ENCODE measurements at regions not wholly inside any gene's neighbourhood (a gene's known extent, or its start where the extent isn't known, plus 50 kb on each side); places are given as distances from the start of the nearest gene placed in this dataset.

- Histone ChIP-seq H3K36me3 (ENCODE audit: control insufficient read depth in 2 of 2, extremely low read depth in 1 of 2, insufficient read depth in 2 of 2, low read length in 2 of 2) (no peaks in the 10 kb centered on the region), H3K9me1 (ENCODE audit: control insufficient read depth, extremely low read depth, insufficient read depth, low read length) (no peaks in the 10 kb centered on the region), H4K20me1 (ENCODE audit: control insufficient read depth, extremely low read depth, insufficient read depth, low read length) (no peaks in the 10 kb centered on the region), H3K9me3 (ENCODE audit: control insufficient read depth, low read depth, low read length) (no peaks in the 10 kb centered on the region), H3K27me3 (ENCODE audit: control insufficient read depth, extremely low read depth, insufficient read depth, low read length) (no peaks in the 10 kb centered on the region), H3K4me1 (ENCODE audit: control insufficient read depth, extremely low read depth, insufficient read depth, low read length) (no peaks in the 10 kb centered on the region), H3K27ac (ENCODE audit: control insufficient read depth, insufficient read depth, low read length) (no peak overlapping the region), H3K9ac (ENCODE audit: control insufficient read depth, extremely low read depth, insufficient read depth, low read length) (no peak overlapping the region), H3K79me2 (ENCODE audit: control insufficient read depth, insufficient read depth, low read length) (no peaks in the 10 kb centered on the region), H3K4me3 (ENCODE audit: control insufficient read depth in 2 of 3, extremely low read depth in 1 of 3, insufficient read depth in 2 of 3, low read depth in 1 of 3, low read length in 3 of 3) (no peak overlapping the region), H3K4me2 (ENCODE audit: control insufficient read depth, extremely low read depth, insufficient read depth, low read depth, low read length) (no peak overlapping the region), H2AFZ (ENCODE audit: control insufficient read depth, low read length) (no peak overlapping the region)
- TF ChIP-seq CTCF (optimal IDR thresholded peaks at IDR 0.05 in 1 of 3, IDR thresholded peaks at IDR 0.05 in 1 of 3, conservative IDR thresholded peaks at IDR 0.05 in 1 of 3; ENCODE audit: extremely low read depth in 1 of 3, insufficient read depth in 2 of 3, low read length in 3 of 3) = no peak
- no peak for TF ChIP-seq EZH2 (IDR thresholded peaks at IDR 0.05; ENCODE audit: low read length)
- dilution Hi-C loops (cut with MboI; ENCODE audit: extremely low pct_ligation_motif_present, low sequenced_read_pairs) = no loop called here
- peak; percentile 26 for FAIRE-seq
- no peak for DNase-seq (ENCODE audit: low read depth, low spot score)
These were observed 490.7 kb downstream of the NUP35 start for GRCh38 chr2:183614799-183615435.

- dilution Hi-C loops (cut with MboI; ENCODE audit: extremely low pct_ligation_motif_present, low sequenced_read_pairs) = no loop called here
These were observed 499.0 kb downstream of the NUP35 start for GRCh38 chr2:183623227-183623626.

More at GRCh38 chr2:183623227-183623626, 499.0 kb downstream of the NUP35 start:
- no peak overlapping the region for H3K9ac ChIP-seq (ENCODE audit: control insufficient read depth, extremely low read depth, insufficient read depth, low read length)
- H4K20me1 ChIP-seq (ENCODE audit: control insufficient read depth, extremely low read depth, insufficient read depth, low read length) = no peaks in the 10 kb centered on the region
- no peaks in the 10 kb centered on the region for H3K9me1 ChIP-seq (ENCODE audit: control insufficient read depth, extremely low read depth, insufficient read depth, low read length)
- H3K27ac ChIP-seq (ENCODE audit: control insufficient read depth, insufficient read depth, low read length) = no peak overlapping the region
- H3K27me3 ChIP-seq (ENCODE audit: control insufficient read depth, extremely low read depth, insufficient read depth, low read length) = no peaks in the 10 kb centered on the region
- no peak overlapping the region for H3K4me3 ChIP-seq (ENCODE audit: control insufficient read depth in 2 of 3, extremely low read depth in 1 of 3, insufficient read depth in 2 of 3, low read depth in 1 of 3, low read length in 3 of 3)
- no peak for FAIRE-seq
- TF ChIP-seq CTCF (optimal IDR thresholded peaks at IDR 0.05 in 1 of 3, IDR thresholded peaks at IDR 0.05 in 1 of 3, conservative IDR thresholded peaks at IDR 0.05 in 1 of 3; ENCODE audit: extremely low read depth in 1 of 3, insufficient read depth in 2 of 3, low read length in 3 of 3) (no peak), EZH2 (IDR thresholded peaks at IDR 0.05; ENCODE audit: low read length) (no peak)
- H3K4me2 ChIP-seq (ENCODE audit: control insufficient read depth, extremely low read depth, insufficient read depth, low read depth, low read length) = no peak overlapping the region
- H3K9me3 ChIP-seq (ENCODE audit: control insufficient read depth, low read depth, low read length) = no peaks in the 10 kb centered on the region
- no peak for DNase-seq (ENCODE audit: low read depth, low spot score)
- H2AFZ ChIP-seq (ENCODE audit: control insufficient read depth, low read length) = no peak overlapping the region
- no peaks in the 10 kb centered on the region for H3K36me3 ChIP-seq (ENCODE audit: control insufficient read depth in 2 of 2, extremely low read depth in 1 of 2, insufficient read depth in 2 of 2, low read length in 2 of 2)
- H3K4me1 ChIP-seq (ENCODE audit: control insufficient read depth, extremely low read depth, insufficient read depth, low read length) = no peaks in the 10 kb centered on the region
- H3K79me2 ChIP-seq (ENCODE audit: control insufficient read depth, insufficient read depth, low read length) = no peaks in the 10 kb centered on the region

Data from keratinocyte (primary cell).